ENCODE measurements at regions not wholly inside any gene's neighbourhood (a gene's known extent, or its start where the extent isn't known, plus 50 kb on each side); places are given as distances from the start of the nearest gene placed in this dataset.
"Not testable (repeated sequence)": the region's sequence is repeated elsewhere in the genome, so short reads cannot be mapped to it uniquely, and the experiment has no call there.

GRCh38 chr6:167662075-167662880, 164.4 kb upstream of the AFDN start:
- DNase-seq: no peak

DNA sequence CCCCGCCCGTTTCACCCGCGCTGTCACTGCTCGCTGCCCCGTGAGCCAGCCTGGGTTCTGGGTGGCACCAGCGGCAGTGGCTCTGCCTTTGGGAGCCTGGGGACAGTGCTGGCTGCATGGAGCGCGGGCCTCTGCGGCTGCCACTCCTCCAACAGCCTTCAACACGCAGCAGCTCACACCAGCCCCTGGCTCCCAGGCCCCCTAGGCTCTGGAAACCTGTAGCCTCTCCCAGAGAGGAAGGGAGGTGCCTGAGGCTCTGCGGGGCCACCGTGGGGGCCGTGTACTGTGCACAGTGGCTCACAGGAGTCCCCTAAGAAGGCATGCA, 163.9 kb upstream of the AFDN start:
- no peak for DNase-seq

GRCh38 chr6:167663316-167663715, 163.4 kb upstream of the AFDN start:
- no peak for DNase-seq

- no peak for DNase-seq
Measured at GRCh38 chr6:167663784-167664443, 162.8 kb upstream of the AFDN start.

GRCh38 chr6:167664678-167665660, 161.7 kb upstream of the AFDN start:
- no peak for DNase-seq

DNA sequence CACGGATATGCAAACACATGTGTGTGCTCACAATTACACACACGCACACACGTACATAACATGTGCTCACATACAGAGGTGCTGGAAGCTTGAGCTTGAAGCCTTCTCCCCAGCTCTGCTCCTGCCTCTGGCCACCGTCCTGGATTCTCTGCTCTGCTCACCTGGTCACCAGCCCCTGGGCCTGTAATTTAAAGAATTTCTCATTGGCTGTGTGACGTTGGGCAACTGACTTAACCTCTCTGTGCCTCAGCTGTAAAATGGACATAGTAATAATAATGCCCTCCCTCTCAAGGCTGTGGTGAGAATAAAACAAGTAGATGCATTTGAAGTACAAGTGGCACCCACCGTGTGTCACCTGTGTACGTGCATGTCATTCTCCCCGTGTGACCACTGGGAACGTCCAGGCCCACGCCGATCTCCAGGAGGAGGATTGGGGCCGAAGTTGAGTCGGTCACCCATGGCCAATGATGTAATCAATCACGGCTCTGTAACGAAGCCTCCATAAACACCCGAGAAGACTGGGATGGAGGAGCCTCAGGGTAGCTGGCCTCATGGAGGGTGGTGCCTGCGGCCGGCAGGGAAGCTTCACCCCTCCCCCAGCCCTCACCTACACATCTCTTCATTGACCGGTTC, 160.9 kb upstream of the AFDN start:
- no peak for DNase-seq

DNA sequence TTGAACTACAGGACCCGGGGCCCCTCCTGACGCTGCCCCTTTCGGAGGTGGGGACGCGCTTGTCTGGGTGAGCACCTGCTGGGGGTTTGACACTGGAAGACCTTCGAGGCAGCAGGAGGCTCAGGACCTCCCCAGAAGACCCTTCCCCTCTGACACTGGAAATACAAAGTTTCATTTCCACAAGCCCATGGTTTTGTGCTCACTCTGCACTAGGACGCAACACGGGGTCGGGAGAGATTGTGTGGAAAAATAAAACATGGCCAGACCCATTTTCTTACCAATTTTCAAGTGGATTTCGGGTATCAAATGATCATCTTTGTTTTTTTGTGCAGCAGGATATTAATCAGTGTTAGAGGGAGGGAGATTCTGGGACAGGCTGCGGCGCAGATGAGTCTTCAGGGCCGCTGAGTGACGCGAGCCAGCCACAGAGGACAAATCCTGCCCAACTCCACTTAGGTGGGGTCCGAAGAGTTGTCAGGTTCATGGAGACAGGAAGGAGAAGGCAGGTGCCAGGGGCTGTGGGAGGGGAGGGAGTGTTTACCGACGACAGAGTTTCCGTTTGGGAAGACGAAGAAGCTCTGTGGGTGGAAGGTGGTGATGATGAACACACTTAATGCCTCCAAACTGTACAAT, 160.0 kb upstream of the AFDN start:
- no peak for DNase-seq

- no peak for DNase-seq
Measured at GRCh38 chr6:167667204-167668018, 159.3 kb upstream of the AFDN start.

DNA sequence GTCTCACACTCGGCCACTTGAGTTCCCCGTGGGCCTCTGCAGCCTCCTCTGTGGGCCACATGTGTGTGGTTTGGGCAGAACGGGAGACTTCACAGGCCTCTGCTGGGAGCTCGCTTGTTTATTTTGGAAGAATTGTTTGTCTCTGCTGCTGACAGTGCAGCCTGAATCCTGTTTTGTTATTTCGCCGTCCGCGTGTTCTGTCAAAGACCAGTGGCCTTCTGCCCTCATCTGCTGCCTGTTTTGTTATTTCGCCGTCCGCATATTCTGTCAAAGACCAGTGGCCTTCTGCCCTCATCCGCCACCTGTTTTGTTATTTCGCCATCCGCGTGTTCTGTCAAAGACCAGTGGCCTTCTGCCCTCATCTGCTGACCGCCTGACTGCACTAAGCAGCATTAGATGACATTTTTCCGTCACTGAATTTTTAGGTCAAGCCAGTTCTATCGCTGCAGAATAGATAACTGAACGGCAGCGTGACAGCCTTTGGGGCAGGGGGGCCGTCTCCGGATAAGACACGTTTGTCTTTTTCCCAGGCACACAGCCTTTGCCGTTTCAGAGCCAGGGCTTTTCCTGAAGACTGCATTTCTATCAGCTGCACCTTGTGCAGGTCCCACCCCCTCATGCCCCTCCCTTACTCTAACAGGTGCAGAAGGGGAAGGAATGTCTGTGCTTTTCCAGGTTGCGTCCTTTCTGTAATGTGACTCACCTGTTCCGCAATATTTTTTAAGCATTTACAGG, 158.5 kb upstream of the AFDN start:
- no peak for DNase-seq

DNA sequence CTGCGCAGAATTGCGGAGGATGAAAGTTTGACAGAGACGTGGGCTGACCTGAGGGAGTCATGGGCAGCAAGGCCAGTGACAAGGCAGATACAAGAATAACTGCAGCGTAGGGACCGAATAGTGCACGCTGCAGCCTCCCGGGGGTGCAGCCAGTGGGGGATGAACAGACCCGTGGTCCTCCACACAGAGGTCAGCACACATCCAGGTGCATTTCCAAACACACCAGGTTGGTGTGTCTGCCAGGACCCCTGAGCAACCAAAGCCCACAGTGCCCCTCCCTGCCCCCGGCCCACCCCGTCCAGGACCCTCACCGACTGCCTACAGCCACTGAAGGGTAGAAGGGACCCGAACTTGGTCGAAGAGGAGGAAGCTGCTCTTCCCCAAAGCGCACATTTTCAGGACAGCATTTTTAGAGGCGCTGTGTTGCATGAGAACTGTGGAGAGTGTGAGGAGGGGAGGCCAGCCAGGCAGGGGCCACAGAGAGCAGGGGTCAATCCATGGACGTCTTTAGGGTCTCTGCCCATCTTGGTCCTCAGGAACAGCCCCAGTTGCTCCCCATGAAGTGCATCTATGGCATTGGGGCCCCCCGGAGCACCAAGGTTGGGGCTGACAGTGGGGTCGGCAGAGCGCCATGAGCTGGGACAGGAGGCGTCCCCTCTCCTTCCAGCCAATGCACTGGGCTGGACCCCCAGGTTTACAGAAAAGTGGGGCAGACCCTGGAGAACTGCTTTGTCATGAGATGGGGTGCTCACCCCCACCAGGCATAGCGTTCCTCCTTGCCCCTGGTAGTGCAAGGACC, 157.8 kb upstream of the AFDN start:
- DNase-seq: no peak

DNA sequence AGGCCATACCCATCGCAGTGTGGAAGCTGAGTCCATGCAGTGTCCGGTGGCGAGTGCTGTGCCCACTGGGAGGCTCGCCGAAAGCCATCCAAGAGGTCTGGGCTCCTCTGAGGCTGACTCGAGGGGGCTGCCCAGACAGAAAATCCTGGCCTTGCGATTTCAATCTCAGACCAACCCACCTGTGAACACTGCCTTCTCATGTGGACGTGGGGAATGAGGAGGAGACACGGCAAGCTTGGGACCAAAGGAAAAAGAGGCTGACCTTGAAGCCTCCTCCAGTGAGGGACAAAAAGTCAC, 157.2 kb upstream of the AFDN start:
- no peak for DNase-seq

DNA sequence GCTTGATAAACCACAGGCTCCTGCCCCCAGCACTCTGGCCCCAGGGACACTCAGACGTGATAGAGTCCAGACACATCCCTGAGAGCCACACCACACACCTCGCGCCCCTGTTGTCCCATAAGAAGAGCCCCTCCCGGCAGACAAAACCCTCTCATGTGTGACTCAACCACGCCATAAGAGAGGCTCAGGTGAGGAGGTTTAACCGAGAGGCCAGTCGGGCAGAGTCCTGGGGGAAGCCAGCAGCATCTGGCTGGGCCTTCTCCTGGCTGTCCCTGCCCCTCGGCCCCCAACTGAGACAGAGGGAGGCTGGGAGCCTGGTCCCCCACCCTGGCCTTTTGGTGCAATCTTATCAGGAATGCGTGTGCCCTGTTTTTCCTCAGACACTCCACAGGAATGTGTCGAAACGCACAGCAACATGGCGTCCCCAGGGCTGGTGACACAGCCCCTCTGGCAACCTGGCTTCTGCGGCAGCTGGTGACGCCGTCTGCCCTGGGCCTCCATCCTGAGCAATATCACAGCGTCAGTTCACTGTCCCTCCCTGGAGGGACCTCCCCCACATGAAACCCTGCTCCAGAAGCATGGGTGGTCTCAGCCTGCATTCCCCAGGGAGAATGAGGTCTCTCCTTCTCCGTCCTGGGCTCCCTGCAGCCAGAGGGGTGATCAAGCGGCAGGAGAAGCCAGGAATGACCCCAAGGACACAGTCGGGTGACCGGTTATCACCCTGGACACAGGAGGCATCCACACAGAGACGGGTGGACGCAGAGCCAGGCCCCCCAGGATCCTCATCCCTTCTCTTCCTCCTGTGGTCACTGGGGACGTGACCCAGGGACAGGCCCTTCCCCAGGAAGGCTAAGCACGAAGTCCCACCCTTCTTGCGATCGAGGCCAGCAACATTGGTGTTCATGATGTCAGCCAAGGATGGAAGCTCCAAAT, 156.6 kb upstream of the AFDN start:
- DNase-seq: no peak

DNA sequence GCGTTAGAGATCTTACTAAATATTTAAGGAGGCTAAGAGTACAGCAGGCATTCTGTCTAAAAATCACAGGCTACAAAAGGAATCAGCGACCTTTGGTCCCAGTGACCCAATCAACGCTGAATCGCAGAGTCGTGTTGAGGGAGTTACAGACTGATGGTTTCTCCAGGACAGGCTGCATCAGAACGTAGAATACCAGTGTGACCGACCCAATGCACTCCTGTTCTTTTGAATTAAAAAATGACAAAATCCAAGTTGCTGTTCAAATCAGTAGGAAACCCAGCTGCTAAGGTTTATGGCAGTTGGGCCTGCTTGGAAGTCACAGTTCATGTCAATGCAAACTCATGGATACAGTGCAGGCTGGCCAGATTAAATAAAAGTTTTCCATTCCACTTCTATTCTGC, 155.8 kb upstream of the AFDN start:
- no peak for DNase-seq

GRCh38 chr6:167671379-167671976, 155.2 kb upstream of the AFDN start:
- not testable (repeated sequence) for DNase-seq

DNA sequence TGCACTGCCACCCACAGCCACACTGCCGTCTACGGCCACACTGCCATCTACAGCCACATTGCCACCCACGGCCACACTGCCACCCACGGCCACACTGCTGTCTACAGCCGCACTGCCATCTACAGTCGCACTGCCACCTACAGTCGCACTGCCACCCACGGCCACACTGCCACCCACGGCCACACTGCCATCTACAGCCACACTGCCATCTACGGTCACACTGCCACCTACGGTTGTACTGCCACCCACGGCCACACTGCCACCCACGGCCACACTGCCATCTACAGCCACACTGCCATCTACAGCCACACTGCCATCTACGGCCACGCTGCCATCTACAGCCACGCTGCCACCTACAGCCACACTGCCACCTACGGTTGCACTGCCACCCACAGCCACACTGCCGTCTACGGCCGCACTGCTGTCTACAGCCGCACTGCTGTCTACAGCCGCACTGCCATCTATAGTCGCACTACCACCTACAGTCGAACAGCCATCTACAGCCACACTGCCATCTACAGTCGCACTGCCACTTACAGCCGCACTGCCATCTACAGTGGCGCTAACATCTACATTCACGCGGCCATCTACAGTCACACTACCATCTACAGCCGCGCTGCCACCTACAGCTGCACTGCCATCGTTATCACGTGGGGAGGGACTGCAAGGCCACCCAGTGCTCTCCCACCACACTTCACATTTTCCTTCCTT, 154.6 kb upstream of the AFDN start:
- DNase-seq: no peak

DNA sequence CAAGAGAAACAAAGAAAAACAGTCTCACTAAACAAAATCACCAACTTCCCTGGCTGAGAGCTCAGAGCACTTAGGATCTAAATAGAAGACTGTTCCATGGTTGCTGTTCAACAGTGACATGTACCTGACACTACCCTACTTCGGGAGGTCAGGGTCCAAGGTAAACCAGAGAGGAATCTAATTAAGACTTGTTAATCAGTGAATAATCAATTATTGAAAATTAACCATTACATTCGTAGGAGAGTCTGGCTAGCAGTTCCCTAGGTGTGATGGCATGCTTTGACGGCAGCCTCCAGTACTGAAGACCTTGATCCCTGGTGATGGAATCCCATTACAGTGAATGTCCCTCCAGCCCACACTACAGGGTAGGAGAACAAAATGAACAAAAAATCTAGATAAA, 154.0 kb upstream of the AFDN start:
- no peak for DNase-seq

GRCh38 chr6:167673946-167674345, 152.8 kb upstream of the AFDN start:
- DNase-seq: no peak

GRCh38 chr6:167674486-167674885, 152.2 kb upstream of the AFDN start:
- DNase-seq: no peak

All from T-helper 9 cell (primary cell).